ENCODE measurements at regions not wholly inside any gene's neighbourhood (a gene's known extent, or its start where the extent isn't known, plus 50 kb on each side); places are given as distances from the start of the nearest gene placed in this dataset.
"Not testable (repeated sequence)": the region's sequence is repeated elsewhere in the genome, so short reads cannot be mapped to it uniquely, and the experiment has no call there.

- no peak for DNase-seq
Measured at GRCh38 chr3:25957026-25957425, 167.1 kb downstream of the OXSM start.

GRCh38 chr3:25960776-25961175 lies 170.9 kb downstream of the OXSM start:
- no peak for DNase-seq

- no peak for DNase-seq
Measured at GRCh38 chr3:25962255-25962654, 172.4 kb downstream of the OXSM start.

- no peak for DNase-seq
Measured at GRCh38 chr3:25964141-25964540, 174.3 kb downstream of the OXSM start.

GRCh38 chr3:25967385-25967784 lies 177.5 kb downstream of the OXSM start:
- DNase-seq: no peak

- DNase-seq: no peak
Measured at GRCh38 chr3:25971736-25972135, 181.8 kb downstream of the OXSM start.

- no peak for DNase-seq
Measured at GRCh38 chr3:25973122-25973521, 183.2 kb downstream of the OXSM start.

GRCh38 chr3:25982756-25983155 lies 192.9 kb downstream of the OXSM start:
- DNase-seq: no peak

GRCh38 chr3:25985621-25986020 lies 195.7 kb downstream of the OXSM start:
- no peak for DNase-seq

- no peak for DNase-seq
Measured at GRCh38 chr3:25992606-25993005, 202.7 kb downstream of the OXSM start.

- no peak for DNase-seq
Measured at GRCh38 chr3:26004172-26004571, 214.3 kb downstream of the OXSM start.

- no peak for DNase-seq
Measured at GRCh38 chr3:26011276-26011675, 221.4 kb downstream of the OXSM start.

- no peak for DNase-seq
Measured at GRCh38 chr3:26012241-26012745, 222.4 kb downstream of the OXSM start.

GRCh38 chr3:26015752-26016151 lies 225.9 kb downstream of the OXSM start:
- no peak for DNase-seq

- no peak for DNase-seq
Measured at GRCh38 chr3:26018889-26019288, 229.0 kb downstream of the OXSM start.

- not testable (repeated sequence) for DNase-seq
Measured at GRCh38 chr3:26024206-26024605, 234.3 kb downstream of the OXSM start.

- DNase-seq: no peak
Measured at GRCh38 chr3:26029321-26029720, 239.4 kb downstream of the OXSM start.

GRCh38 chr3:26042126-26042525 lies 252.2 kb downstream of the OXSM start:
- not testable (repeated sequence) for DNase-seq

- no peak for DNase-seq
Measured at GRCh38 chr3:26049951-26050350, 260.1 kb downstream of the OXSM start.

- no peak for DNase-seq
Measured at GRCh38 chr3:26050776-26051175, 260.9 kb downstream of the OXSM start.

- no peak for DNase-seq
Measured at GRCh38 chr3:26058901-26059321, 269.0 kb downstream of the OXSM start.

- DNase-seq: no peak
Measured at GRCh38 chr3:26061947-26062346, 272.1 kb downstream of the OXSM start.

GRCh38 chr3:26064297-26064696 lies 274.4 kb downstream of the OXSM start:
- no peak for DNase-seq

GRCh38 chr3:26068890-26069289 lies 279.0 kb downstream of the OXSM start:
- DNase-seq: no peak

- no peak for DNase-seq
Measured at GRCh38 chr3:26070854-26071253, 281.0 kb downstream of the OXSM start.

- DNase-seq: no peak
Measured at GRCh38 chr3:26074080-26074479, 284.2 kb downstream of the OXSM start.
